K562 (cell line): ENCODE measurements at regions not wholly inside any gene's neighbourhood (a gene's known extent, or its start where the extent isn't known, plus 50 kb on each side); places are given as distances from the start of the nearest gene placed in this dataset.

Source experiments
- AFF4 ChIP-seq: sonication (generic); formaldehyde crosslinking; IDR thresholded peaks from 2 replicates; pipeline ENCODE4 v1.8.0; 2023; ENCODE audit warnings: mild to moderate bottlenecking, missing genetic modification reagents
- CBFB ChIP-seq: sonication (generic); formaldehyde crosslinking; IDR thresholded peaks from 2 replicates; pipeline ENCODE4 v1.4.0; 2020; ENCODE audit warnings: mild to moderate bottlenecking, missing genetic modification reagents
- CREM ChIP-seq: IDR thresholded peaks from 2 replicates; pipeline ENCODE4 v1.6.1; 2014; ENCODE audit warnings: antibody characterized with exemption, low read depth
- DPF2 ChIP-seq: fragments of 450-650 bp; IDR thresholded peaks from 2 replicates; pipeline ENCODE4 v1.6.1; 2016
- E2F4 ChIP-seq: sonication (generic); formaldehyde crosslinking; IDR thresholded peaks from 2 replicates; pipeline ENCODE4 v1.8.0; 2022; ENCODE audit warnings: mild to moderate bottlenecking, low read depth, missing genetic modification reagents
- ETS2 ChIP-seq: IDR thresholded peaks from 2 replicates; pipeline ENCODE4 v1.6.1; 2016; ENCODE audit warnings: borderline replicate concordance, missing genetic modification characterization, mild to moderate bottlenecking, moderate library complexity, missing compliant biosample characterization; ENCODE audit not compliant: poor library complexity, severe bottlenecking
- IRF2 ChIP-seq: sonication (generic); formaldehyde crosslinking; IDR thresholded peaks from 2 replicates; pipeline ENCODE4 v1.8.1; 2022; ENCODE audit warnings: mild to moderate bottlenecking, missing genetic modification reagents
- KLF1 ChIP-seq: fragments of 450-650 bp; IDR thresholded peaks from 2 replicates; pipeline ENCODE4 v1.6.1; 2016; ENCODE audit warnings: missing genetic modification characterization, missing compliant biosample characterization
- NR1H2 ChIP-seq: sonication (generic); formaldehyde crosslinking; IDR thresholded peaks from 2 replicates; pipeline ENCODE4 v1.4.0; 2020; ENCODE audit warnings: mild to moderate bottlenecking, missing genetic modification reagents
- PTBP1 ChIP-seq: fragments of 200-400 bp; formaldehyde crosslinking; IDR thresholded peaks from 2 replicates; pipeline ENCODE4 v1.6.1; 2017; ENCODE audit warnings: low read depth, low read length
- SUPT5H ChIP-seq: fragments of 450-650 bp; IDR thresholded peaks from 2 replicates; pipeline ENCODE4 v1.6.1; 2016
- ZNF134 ChIP-seq: fragments of 250-450 bp; sonication (Bioruptor Pico); conservative IDR thresholded peaks from 2 replicates; pipeline ENCODE4 v1.4.0; 2020
- ZNF507 ChIP-seq: conservative IDR thresholded peaks from 2 replicates; pipeline ENCODE4 v1.6.1; 2017; ENCODE audit warnings: missing genetic modification characterization, missing compliant biosample characterization

- TF ChIP-seq CBFB (CRISPR knock-in tag) (no peak), CREM (no peak), SUPT5H (no peak), IRF2 (CRISPR knock-in tag) (no peak), KLF1 (no peak), ZNF134 (CRISPR knock-in tag) (no peak), NR1H2 (no peak), PTBP1 (no peak), ZNF507 (no peak), DPF2 (no peak), ETS2 (tag) (no peak), E2F4 (CRISPR knock-in tag) (no peak), AFF4 (CRISPR knock-in tag) (no peak)
- TF ChIP-seq, all 486 proteins: peak for 0
Measured at GRCh38 chr2:349390-349789, 61.5 kb upstream of the ALKAL2 start (continued).
